ENCODE measurements at regions not wholly inside any gene's neighbourhood (a gene's known extent, or its start where the extent isn't known, plus 50 kb on each side); places are given as distances from the start of the nearest gene placed in this dataset.

DNA sequence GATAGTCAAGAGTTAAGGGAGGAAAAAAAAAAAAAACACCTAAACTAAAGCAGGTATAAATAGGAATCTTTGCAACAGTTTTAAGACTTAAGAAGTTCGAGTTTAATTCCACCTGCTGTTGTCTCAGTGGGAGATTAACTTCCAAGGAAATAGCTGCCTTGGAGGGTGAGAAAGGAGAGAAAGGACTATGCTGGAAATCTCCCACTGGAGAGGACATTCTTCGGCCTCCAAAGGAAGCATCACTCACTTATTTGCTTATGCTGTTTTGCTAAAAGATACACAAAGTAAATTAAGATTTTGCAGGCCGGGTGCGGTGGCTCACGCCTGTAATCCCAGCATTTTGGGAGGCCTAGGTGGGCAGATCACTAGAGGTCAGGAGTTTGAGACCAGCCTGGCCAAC lies 317.9 kb upstream of the MPDZ start:
- TF ChIP-seq POLR2A (IDR thresholded peaks at IDR 0.05; ENCODE audit: low read length), result no peak
- TF ChIP-seq ZNF302 (CRISPR knock-in tag; IDR thresholded peaks at IDR 0.05), result no peak
- no peak for TF ChIP-seq PHF8 (IDR thresholded peaks at IDR 0.05; ENCODE audit: borderline replicate concordance, low read depth)
- TF ChIP-seq, protein P1, sequence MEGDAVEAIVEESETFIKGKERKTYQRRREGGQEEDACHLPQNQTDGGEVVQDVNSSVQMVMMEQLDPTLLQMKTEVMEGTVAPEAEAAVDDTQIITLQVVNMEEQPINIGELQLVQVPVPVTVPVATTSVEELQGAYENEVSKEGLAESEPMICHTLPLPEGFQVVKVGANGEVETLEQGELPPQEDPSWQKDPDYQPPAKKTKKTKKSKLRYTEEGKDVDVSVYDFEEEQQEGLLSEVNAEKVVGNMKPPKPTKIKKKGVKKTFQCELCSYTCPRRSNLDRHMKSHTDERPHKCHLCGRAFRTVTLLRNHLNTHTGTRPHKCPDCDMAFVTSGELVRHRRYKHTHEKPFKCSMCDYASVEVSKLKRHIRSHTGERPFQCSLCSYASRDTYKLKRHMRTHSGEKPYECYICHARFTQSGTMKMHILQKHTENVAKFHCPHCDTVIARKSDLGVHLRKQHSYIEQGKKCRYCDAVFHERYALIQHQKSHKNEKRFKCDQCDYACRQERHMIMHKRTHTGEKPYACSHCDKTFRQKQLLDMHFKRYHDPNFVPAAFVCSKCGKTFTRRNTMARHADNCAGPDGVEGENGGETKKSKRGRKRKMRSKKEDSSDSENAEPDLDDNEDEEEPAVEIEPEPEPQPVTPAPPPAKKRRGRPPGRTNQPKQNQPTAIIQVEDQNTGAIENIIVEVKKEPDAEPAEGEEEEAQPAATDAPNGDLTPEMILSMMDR (IDR thresholded peaks at IDR 0.05), result no peak
- no peak for TF ChIP-seq EP300 (IDR thresholded peaks at IDR 0.05)
- TF ChIP-seq HOXA7 (CRISPR knock-in tag; IDR thresholded peaks at IDR 0.05), result no peak
- TF ChIP-seq, protein P2, sequence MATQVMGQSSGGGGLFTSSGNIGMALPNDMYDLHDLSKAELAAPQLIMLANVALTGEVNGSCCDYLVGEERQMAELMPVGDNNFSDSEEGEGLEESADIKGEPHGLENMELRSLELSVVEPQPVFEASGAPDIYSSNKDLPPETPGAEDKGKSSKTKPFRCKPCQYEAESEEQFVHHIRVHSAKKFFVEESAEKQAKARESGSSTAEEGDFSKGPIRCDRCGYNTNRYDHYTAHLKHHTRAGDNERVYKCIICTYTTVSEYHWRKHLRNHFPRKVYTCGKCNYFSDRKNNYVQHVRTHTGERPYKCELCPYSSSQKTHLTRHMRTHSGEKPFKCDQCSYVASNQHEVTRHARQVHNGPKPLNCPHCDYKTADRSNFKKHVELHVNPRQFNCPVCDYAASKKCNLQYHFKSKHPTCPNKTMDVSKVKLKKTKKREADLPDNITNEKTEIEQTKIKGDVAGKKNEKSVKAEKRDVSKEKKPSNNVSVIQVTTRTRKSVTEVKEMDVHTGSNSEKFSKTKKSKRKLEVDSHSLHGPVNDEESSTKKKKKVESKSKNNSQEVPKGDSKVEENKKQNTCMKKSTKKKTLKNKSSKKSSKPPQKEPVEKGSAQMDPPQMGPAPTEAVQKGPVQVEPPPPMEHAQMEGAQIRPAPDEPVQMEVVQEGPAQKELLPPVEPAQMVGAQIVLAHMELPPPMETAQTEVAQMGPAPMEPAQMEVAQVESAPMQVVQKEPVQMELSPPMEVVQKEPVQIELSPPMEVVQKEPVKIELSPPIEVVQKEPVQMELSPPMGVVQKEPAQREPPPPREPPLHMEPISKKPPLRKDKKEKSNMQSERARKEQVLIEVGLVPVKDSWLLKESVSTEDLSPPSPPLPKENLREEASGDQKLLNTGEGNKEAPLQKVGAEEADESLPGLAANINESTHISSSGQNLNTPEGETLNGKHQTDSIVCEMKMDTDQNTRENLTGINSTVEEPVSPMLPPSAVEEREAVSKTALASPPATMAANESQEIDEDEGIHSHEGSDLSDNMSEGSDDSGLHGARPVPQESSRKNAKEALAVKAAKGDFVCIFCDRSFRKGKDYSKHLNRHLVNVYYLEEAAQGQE (IDR thresholded peaks at IDR 0.05), result no peak
- TF ChIP-seq ESRRA (IDR thresholded peaks at IDR 0.05; ENCODE audit: borderline replicate concordance, low read length), result no peak

Measured in A549 (cell line).